Chondrocyte (in vitro differentiated cells): ENCODE measurements at regions not wholly inside any gene's neighbourhood (a gene's known extent, or its start where the extent isn't known, plus 50 kb on each side); places are given as distances from the start of the nearest gene placed in this dataset.

ENCODE experiments used
- DNase-seq: peaks from one replicate; pipeline ENCODE4 v3.0.0; 2021; ENCODE audit warnings: mixed read lengths, low spot score
- H3K27ac Mint-ChIP-seq: one replicate; pipeline ENCODE4 v1.8.0; 2021; ENCODE audit warnings: mild to moderate bottlenecking, moderate library complexity, mixed read lengths; ENCODE audit not compliant: unreplicated experiment
- H3K27me3 Mint-ChIP-seq: 2 replicates; pipeline ENCODE4 v1.8.0; 2021; ENCODE audit warnings: low read depth, mixed read lengths
- H3K36me3 Mint-ChIP-seq: 2 replicates; pipeline ENCODE4 v1.8.0; 2021; ENCODE audit warnings: low read depth, mixed read lengths
- H3K4me1 Mint-ChIP-seq: 2 replicates; pipeline ENCODE4 v1.8.0; 2021; ENCODE audit warnings: low read depth, mild to moderate bottlenecking, mixed read lengths
- H3K4me3 Mint-ChIP-seq: one replicate; pipeline ENCODE4 v1.8.0; 2021; ENCODE audit warnings: mild to moderate bottlenecking, moderate library complexity, mixed read lengths; ENCODE audit not compliant: unreplicated experiment
- H3K9me3 Mint-ChIP-seq: 2 replicates; pipeline ENCODE4 v1.8.0; 2021; ENCODE audit warnings: low read depth, mixed read lengths
- TF ChIP-seq, protein P1 (sequence below): fragments of 200-600 bp; sonication (generic); IDR thresholded peaks from 2 replicates; pipeline ENCODE4 v1.5.0; 2021; ENCODE audit warnings: antibody characterized with exemption, mild to moderate bottlenecking, moderate library complexity

DNA sequence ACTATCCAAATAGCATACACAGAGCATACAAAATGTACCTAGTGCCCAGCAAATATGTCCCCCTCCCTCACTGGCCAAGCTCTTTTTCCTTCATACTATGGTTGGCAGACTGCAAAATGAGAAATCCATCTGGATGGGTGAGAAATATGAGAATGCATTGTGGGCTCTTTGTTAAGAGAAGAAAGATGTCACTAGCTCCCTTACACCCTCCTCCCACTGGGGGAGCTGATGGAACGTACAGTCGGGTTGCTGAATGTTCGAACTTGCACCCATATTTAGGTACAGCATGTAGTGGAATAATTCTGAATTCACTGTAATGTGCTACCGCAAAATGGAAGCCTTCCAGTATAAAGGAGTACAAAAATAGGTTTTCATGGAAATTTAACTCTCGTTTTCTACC is 377.4 kb downstream of the GRIN2B start:
- Mint-ChIP-seq H3K4me1 (no peaks in the 10 kb centered on the region), H3K27ac (no peak overlapping the region), H3K9me3 (no peaks in the 10 kb centered on the region), H3K36me3 (no peaks in the 10 kb centered on the region), H3K4me3 (no peak overlapping the region), H3K27me3 (peaks cover 5% of the 10 kb centered on the region)
- no peak for DNase-seq
- TF ChIP-seq, protein P1, sequence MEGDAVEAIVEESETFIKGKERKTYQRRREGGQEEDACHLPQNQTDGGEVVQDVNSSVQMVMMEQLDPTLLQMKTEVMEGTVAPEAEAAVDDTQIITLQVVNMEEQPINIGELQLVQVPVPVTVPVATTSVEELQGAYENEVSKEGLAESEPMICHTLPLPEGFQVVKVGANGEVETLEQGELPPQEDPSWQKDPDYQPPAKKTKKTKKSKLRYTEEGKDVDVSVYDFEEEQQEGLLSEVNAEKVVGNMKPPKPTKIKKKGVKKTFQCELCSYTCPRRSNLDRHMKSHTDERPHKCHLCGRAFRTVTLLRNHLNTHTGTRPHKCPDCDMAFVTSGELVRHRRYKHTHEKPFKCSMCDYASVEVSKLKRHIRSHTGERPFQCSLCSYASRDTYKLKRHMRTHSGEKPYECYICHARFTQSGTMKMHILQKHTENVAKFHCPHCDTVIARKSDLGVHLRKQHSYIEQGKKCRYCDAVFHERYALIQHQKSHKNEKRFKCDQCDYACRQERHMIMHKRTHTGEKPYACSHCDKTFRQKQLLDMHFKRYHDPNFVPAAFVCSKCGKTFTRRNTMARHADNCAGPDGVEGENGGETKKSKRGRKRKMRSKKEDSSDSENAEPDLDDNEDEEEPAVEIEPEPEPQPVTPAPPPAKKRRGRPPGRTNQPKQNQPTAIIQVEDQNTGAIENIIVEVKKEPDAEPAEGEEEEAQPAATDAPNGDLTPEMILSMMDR, result no peak

DNA sequence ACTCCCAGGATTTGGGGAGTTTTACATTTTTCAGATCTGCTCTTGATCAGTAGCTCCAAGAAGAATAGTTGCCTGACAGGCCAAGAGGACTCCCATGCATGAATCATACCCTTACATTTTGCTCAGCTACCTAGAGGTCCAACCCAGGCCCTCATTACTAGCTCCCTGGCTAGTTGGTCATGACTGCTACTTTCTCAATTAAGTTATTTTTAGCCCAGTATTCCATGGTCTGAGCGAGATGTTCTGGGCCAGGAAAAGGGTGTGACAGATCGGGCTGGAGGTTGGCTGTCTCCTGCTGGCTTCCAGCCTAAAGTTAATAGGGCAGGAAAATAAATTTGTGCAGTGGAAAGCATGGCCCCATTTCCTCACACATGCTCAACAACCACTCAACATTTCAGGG is 379.2 kb downstream of the GRIN2B start:
- no peak overlapping the region for H3K27ac Mint-ChIP-seq
- no peak for DNase-seq
- H3K36me3 Mint-ChIP-seq, result no peaks in the 10 kb centered on the region
- TF ChIP-seq, protein P1, result no peak
- H3K4me3 Mint-ChIP-seq, result no peak overlapping the region
- H3K9me3 Mint-ChIP-seq, result no peaks in the 10 kb centered on the region
- H3K27me3 Mint-ChIP-seq, result peaks cover 5% of the 10 kb centered on the region
- H3K4me1 Mint-ChIP-seq, result no peaks in the 10 kb centered on the region

DNA sequence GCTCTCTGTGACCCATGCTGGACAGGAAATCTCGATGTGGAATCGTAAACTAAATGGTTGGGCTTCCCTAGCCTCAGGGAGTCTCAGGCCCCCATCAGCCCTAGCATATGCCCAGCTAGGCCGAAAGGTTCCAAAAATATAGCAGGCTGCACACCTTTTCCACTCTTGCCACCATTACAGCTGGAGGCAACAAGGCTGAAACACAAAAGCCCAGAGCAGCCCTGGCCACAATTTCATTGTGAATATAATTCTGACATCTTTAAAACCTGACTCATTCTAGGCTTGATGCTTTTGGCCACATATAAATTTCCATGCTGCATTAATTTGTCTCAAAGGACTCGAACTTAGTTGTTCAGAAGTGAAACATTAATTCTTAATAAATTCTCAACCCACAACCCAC is 382.2 kb downstream of the GRIN2B start:
- H3K9me3 Mint-ChIP-seq, result no peaks in the 10 kb centered on the region
- no peak for DNase-seq

DNA sequence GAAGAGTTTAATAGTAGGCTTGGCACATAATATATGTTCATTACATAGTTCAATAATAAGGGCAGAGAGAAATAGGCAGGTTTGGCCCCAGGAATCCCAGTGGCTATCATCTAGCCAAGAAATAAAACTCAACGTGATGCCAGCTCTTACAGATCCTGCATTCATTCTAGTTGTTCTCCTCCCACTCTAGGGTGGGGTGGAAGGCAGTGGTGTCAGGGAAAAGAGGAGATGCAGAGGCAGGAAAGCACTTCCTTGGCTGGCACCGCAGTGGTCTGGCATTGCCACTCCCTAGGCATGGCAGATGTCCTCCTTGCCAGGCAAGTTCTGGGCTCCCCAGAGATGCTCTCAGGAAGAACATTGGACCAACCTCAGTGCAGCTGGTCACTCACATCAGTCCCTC is 383.6 kb downstream of the GRIN2B start:
- Mint-ChIP-seq H3K9me3 (peaks cover 5% of the 10 kb centered on the region), H3K27me3 (peaks cover 7% of the 10 kb centered on the region), H3K4me3 (no peak overlapping the region), H3K27ac (no peak overlapping the region), H3K4me1 (no peaks in the 10 kb centered on the region), H3K36me3 (no peaks in the 10 kb centered on the region)
- TF ChIP-seq, protein P1, result no peak
- no peak for DNase-seq

More for the DNA sequence above, 382.2 kb downstream of the GRIN2B start:
- peaks cover 7% of the 10 kb centered on the region for H3K27me3 Mint-ChIP-seq
- H3K4me1 Mint-ChIP-seq, result no peaks in the 10 kb centered on the region
- no peaks in the 10 kb centered on the region for H3K36me3 Mint-ChIP-seq
- H3K4me3 Mint-ChIP-seq, result no peak overlapping the region
- TF ChIP-seq, protein P1, result no peak
- H3K27ac Mint-ChIP-seq, result no peak overlapping the region

DNA sequence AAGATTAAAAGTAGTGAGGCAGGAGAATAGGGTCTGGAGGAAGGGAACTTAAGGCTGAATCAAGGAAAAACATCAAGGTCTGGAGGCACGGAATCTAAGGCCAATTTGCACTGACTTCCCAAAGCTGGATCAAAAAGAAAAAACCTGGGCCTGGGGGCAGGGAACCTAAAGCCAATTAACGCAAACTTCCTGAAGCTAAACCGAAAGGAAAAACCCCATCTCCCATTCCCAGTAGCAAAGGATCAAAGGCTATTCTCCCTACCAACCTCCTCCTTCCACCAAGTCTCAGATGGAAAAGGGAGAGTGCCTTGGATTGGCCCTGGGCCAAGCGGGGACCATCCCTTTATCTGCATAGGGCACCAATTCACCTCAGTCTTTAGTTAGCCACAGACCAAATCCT is 384.2 kb downstream of the GRIN2B start:
- DNase-seq, result no peak
- H3K4me1 Mint-ChIP-seq, result no peaks in the 10 kb centered on the region
- H3K27ac Mint-ChIP-seq, result no peak overlapping the region
- H3K36me3 Mint-ChIP-seq, result no peaks in the 10 kb centered on the region
- no peak overlapping the region for H3K4me3 Mint-ChIP-seq
- H3K27me3 Mint-ChIP-seq, result peaks cover 7% of the 10 kb centered on the region
- TF ChIP-seq, protein P1, result no peak
- H3K9me3 Mint-ChIP-seq, result peaks cover 5% of the 10 kb centered on the region
